Trophoblast cell (in vitro differentiated cells and primary cell): ENCODE measurements at regions not wholly inside any gene's neighbourhood (a gene's known extent, or its start where the extent isn't known, plus 50 kb on each side); places are given as distances from the start of the nearest gene placed in this dataset.
A peak's percentile ranks its signal among the peaks of the same experiment; 100 is the strongest.

Source experiments
- DNase-seq, 2 donors: peaks; one replicate each; pipeline ENCODE4 v3.0.0-alpha.2; 2016
- H2AFZ ChIP-seq: 2 replicates; pipeline ENCODE4 v1.6.1; 2013; ENCODE audit warnings: low read length, moderate library complexity, mild to moderate bottlenecking; ENCODE audit not compliant: insufficient read depth, poor library complexity
- H2AK5ac ChIP-seq: 2 replicates; pipeline ENCODE4 v1.6.1; 2013; ENCODE audit warnings: mild to moderate bottlenecking, low read length
- H2BK120ac ChIP-seq: 2 replicates; pipeline ENCODE4 v1.6.1; 2013; ENCODE audit warnings: low read length, mild to moderate bottlenecking, moderate library complexity; ENCODE audit not compliant: insufficient read depth, poor library complexity
- H2BK12ac ChIP-seq: 2 replicates; pipeline ENCODE4 v1.6.1; 2013; ENCODE audit warnings: mild to moderate bottlenecking, low read length, moderate library complexity
- H2BK5ac ChIP-seq: 2 replicates; pipeline ENCODE4 v1.6.1; 2013; ENCODE audit warnings: low read length, low read depth, moderate library complexity, mild to moderate bottlenecking; ENCODE audit not compliant: poor library complexity
- H3K14ac ChIP-seq: 2 replicates; pipeline ENCODE4 v1.6.1; 2013; ENCODE audit warnings: mild to moderate bottlenecking, low read length
- H3K18ac ChIP-seq: 2 replicates; pipeline ENCODE4 v1.6.1; 2013; ENCODE audit warnings: mild to moderate bottlenecking, low read length
- H3K23ac ChIP-seq: 2 replicates; pipeline ENCODE4 v1.6.1; 2013; ENCODE audit warnings: low read length
- H3K27ac ChIP-seq: 2 replicates; pipeline ENCODE4 v1.5.1; 2013; ENCODE audit warnings: low read depth, mild to moderate bottlenecking, inconsistent platforms, low read length, moderate library complexity
- H3K27me3 ChIP-seq: 2 replicates; pipeline ENCODE4 v1.6.1; 2013; ENCODE audit warnings: inconsistent platforms, mild to moderate bottlenecking, low read length, moderate library complexity; ENCODE audit not compliant: insufficient read depth
- H3K36me3 ChIP-seq, 2 experiments: 1 replicate in 1 of 2; 2 replicates in 1 of 2; pipeline ENCODE4 v1.6.1; 2013; ENCODE audit warnings: low read length in 2 of 2, mild to moderate bottlenecking in 2 of 2, moderate library complexity in 1 of 2; ENCODE audit not compliant: insufficient read depth in 2 of 2, control insufficient read depth in 1 of 2
- H3K4ac ChIP-seq: 2 replicates; pipeline ENCODE4 v1.6.1; 2013; ENCODE audit warnings: low read depth, mild to moderate bottlenecking, low read length, moderate library complexity
- H3K4me1 ChIP-seq, 2 experiments: 1 replicate in 1 of 2; 2 replicates in 1 of 2; pipeline ENCODE4 v1.6.1; 2013; ENCODE audit warnings: low read length in 2 of 2, mild to moderate bottlenecking in 2 of 2, moderate library complexity in 1 of 2; ENCODE audit not compliant: insufficient read depth in 2 of 2, control insufficient read depth in 1 of 2
- H3K4me2 ChIP-seq: 2 replicates; pipeline ENCODE4 v1.6.1; 2013; ENCODE audit warnings: inconsistent platforms, mild to moderate bottlenecking, low read length, moderate library complexity
- H3K4me3 ChIP-seq: 2 replicates; pipeline ENCODE4 v1.5.1; 2013; ENCODE audit warnings: mild to moderate bottlenecking, low read depth, low read length, inconsistent platforms
- H3K79me1 ChIP-seq: one replicate; pipeline ENCODE4 v1.6.1; 2013; ENCODE audit warnings: low read length
- H3K79me2 ChIP-seq: 2 replicates; pipeline ENCODE4 v1.6.1; 2013; ENCODE audit warnings: low read length, mild to moderate bottlenecking; ENCODE audit not compliant: control insufficient read depth, insufficient read depth, poor library complexity
- H3K9ac ChIP-seq: 2 replicates; pipeline ENCODE4 v1.6.1; 2013; ENCODE audit warnings: mild to moderate bottlenecking, low read length
- H3K9me3 ChIP-seq: 2 replicates; pipeline ENCODE4 v1.6.1; 2013; ENCODE audit warnings: low read depth, mild to moderate bottlenecking, control low read depth, inconsistent platforms, low read length; ENCODE audit not compliant: insufficient read depth
- H4K12ac ChIP-seq: 2 replicates; pipeline ENCODE4 v1.6.1; 2013; ENCODE audit warnings: low read depth, mild to moderate bottlenecking, low read length, moderate library complexity
- H4K8ac ChIP-seq: 2 replicates; pipeline ENCODE4 v1.6.1; 2013; ENCODE audit warnings: low read depth, mild to moderate bottlenecking, low read length, moderate library complexity
- H4K91ac ChIP-seq: one replicate; pipeline ENCODE4 v1.6.1; 2013; ENCODE audit warnings: low read depth, mild to moderate bottlenecking, low read length, moderate library complexity
- WGBS: extraction: QIAGEN DNeasy Blood & Tissue Kit; methylation state at CpG from one replicate; pipeline ENCODE4 v1.1.7; 2013; ENCODE audit warnings: missing lambda C conversion rate; ENCODE audit not compliant: insufficient read length, insufficient coverage; ENCODE audit errors: extremely low coverage; 5-methylcytosine and 5-hydroxymethylcytosine counted together

DNA sequence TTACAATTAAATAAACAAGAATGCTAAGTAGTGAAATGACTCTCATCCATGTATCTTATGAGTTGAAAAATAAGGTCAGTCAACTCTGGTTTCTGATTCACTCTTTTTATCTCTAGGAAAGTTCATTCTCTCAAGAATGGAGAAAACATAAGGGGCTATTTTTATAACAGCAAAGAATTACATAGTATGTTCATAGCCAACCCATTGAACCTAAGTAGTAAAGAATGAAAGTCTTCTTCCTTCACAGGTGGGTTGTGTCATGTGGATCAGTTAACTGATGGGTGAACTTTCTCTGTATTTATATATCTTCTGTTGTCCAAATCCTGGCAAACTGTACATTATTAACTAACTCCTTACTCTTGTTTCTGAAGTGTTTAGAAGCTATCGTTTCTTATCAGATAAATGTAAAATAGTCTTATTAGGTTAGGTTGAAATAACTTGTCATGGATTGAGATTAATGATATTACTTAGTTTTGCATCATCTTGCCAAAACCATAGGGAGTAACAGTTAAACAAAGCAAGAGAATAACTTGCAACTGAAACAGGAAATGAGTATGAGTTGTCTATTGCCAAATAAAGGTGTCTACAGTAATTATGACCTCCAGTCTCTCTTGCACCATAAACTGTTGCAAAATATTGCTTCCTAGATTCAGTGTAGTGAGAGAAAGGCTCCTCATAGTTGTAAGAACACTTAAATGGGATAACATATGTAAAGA lies 86.8 kb downstream of the ANKRD7 start:
- Histone ChIP-seq H3K4me3 (no peak overlapping the region), H4K91ac (no peak overlapping the region), H3K18ac (no peak overlapping the region), H3K4me2 (no peak overlapping the region), H2BK5ac (no peak overlapping the region), H3K36me3 (no peaks in the 10 kb centered on the region), H4K12ac (no peak overlapping the region), H3K9ac (no peak overlapping the region), H2AFZ (no peak overlapping the region), H2AK5ac (no peak overlapping the region), H2BK12ac (no peak overlapping the region), H3K4me1 (no peaks in the 10 kb centered on the region), H4K8ac (no peak overlapping the region), H3K23ac (no peak overlapping the region), H3K14ac (no peak overlapping the region), H3K9me3 (no peaks in the 10 kb centered on the region), H3K27me3 (no peaks in the 10 kb centered on the region), H3K79me1 (no peaks in the 10 kb centered on the region), H2BK120ac (no peak overlapping the region), H3K4ac (no peak overlapping the region), H3K79me2 (no peaks in the 10 kb centered on the region), H3K27ac (no peak overlapping the region)
- DNase-seq, result peak in 1 of 2 donors; percentile 5
- no CpG with 5 or more reads among the region's 1 CpG for WGBS

DNA sequence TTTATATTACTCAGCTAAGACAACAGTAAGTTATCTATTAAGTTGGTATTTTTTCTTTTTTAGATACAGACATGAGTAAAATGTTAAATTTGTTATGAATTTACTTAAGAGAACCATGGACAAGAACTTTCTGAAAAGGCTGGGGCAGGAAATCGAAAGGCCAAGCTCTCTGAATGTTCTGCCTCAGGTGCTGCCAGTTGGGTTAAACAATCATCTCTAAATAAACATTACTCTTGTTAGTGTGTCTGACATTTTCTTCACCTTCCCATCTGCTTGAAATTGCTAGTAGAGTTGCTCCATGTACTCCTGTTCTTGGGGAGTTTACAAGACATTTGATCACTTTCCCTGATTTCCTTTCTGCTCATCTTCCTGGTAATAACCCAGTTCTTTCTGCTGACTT lies 87.5 kb downstream of the ANKRD7 start:
- no peak overlapping the region for H4K91ac ChIP-seq
- WGBS, result no CpG with 5 or more reads among the region's 1 CpG
- no peak for DNase-seq
- H2AK5ac ChIP-seq, result no peak overlapping the region
- H2BK12ac ChIP-seq, result no peak overlapping the region
- no peaks in the 10 kb centered on the region for H3K4me1 ChIP-seq
- no peak overlapping the region for H3K4me2 ChIP-seq
- no peaks in the 10 kb centered on the region for H3K27me3 ChIP-seq
- H3K27ac ChIP-seq, result no peak overlapping the region
- H3K79me1 ChIP-seq, result no peaks in the 10 kb centered on the region
- H3K9me3 ChIP-seq, result no peaks in the 10 kb centered on the region
- no peaks in the 10 kb centered on the region for H3K79me2 ChIP-seq
- no peak overlapping the region for H3K14ac ChIP-seq
- no peak overlapping the region for H2BK120ac ChIP-seq
- H2BK5ac ChIP-seq, result no peak overlapping the region
- H3K18ac ChIP-seq, result no peak overlapping the region
- no peak overlapping the region for H2AFZ ChIP-seq
- no peak overlapping the region for H3K9ac ChIP-seq
- no peak overlapping the region for H3K4me3 ChIP-seq
- no peaks in the 10 kb centered on the region for H3K36me3 ChIP-seq
- H4K12ac ChIP-seq, result no peak overlapping the region
- no peak overlapping the region for H3K23ac ChIP-seq
- no peak overlapping the region for H3K4ac ChIP-seq
- no peak overlapping the region for H4K8ac ChIP-seq

DNA sequence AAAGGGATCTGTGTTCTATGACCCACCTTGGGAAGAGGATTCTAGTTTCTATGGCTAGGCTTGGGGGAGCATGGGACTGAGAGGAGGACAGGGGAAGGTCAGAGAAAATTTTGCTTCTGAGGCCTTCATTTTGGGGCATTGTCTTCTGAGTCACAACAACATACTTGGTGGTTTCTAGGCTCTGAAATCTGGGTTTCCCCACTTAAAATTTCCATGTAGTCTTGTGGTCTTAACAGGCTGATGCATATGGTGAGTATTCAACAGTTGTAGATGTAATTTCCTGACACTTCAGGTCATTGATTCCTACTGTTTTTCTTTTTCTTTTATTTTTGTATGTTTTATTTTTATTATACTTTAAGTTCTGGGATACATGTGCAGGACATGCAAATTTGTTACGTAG lies 88.5 kb downstream of the ANKRD7 start:
- Histone ChIP-seq H3K79me2 (no peaks in the 10 kb centered on the region), H2BK12ac (no peak overlapping the region), H3K4me2 (no peak overlapping the region), H3K18ac (no peak overlapping the region), H3K4me1 (no peaks in the 10 kb centered on the region), H3K9me3 (no peaks in the 10 kb centered on the region), H3K14ac (no peak overlapping the region), H3K23ac (no peak overlapping the region), H4K91ac (no peak overlapping the region), H2BK120ac (no peak overlapping the region), H3K79me1 (no peaks in the 10 kb centered on the region), H2BK5ac (no peak overlapping the region), H3K27me3 (no peaks in the 10 kb centered on the region), H3K4ac (no peak overlapping the region), H3K36me3 (no peaks in the 10 kb centered on the region), H3K4me3 (no peak overlapping the region), H3K27ac (no peak overlapping the region), H4K8ac (no peak overlapping the region), H2AFZ (no peak overlapping the region), H2AK5ac (no peak overlapping the region), H4K12ac (no peak overlapping the region), H3K9ac (no peak overlapping the region)
- WGBS, result no CpG with 5 or more reads among the region's 1 CpG
- no peak for DNase-seq

GRCh38 chr7:118324790-118325449 lies 100.4 kb downstream of the ANKRD7 start:
- Histone ChIP-seq H4K91ac (no peak overlapping the region), H3K18ac (no peak overlapping the region), H3K14ac (no peak overlapping the region), H3K4me3 (no peak overlapping the region), H2BK12ac (no peak overlapping the region), H3K4me2 (no peak overlapping the region), H3K36me3 (no peaks in the 10 kb centered on the region), H3K4ac (no peak overlapping the region), H4K8ac (no peak overlapping the region), H3K4me1 (no peaks in the 10 kb centered on the region), H2BK120ac (no peak overlapping the region), H3K9ac (no peak overlapping the region), H3K23ac (no peak overlapping the region), H2AFZ (no peak overlapping the region), H3K9me3 (no peaks in the 10 kb centered on the region), H3K79me2 (no peaks in the 10 kb centered on the region), H3K27me3 (no peaks in the 10 kb centered on the region), H2BK5ac (no peak overlapping the region), H2AK5ac (no peak overlapping the region), H3K79me1 (no peaks in the 10 kb centered on the region), H4K12ac (peak overlapping the region; percentile 16), H3K27ac (no peak overlapping the region)
- DNase-seq, result no peak
- WGBS, result no CpG with 5 or more reads among the region's 4 CpGs
